ENCODE measurements at regions not wholly inside any gene's neighbourhood (a gene's known extent, or its start where the extent isn't known, plus 50 kb on each side); places are given as distances from the start of the nearest gene placed in this dataset.
"Not testable (repeated sequence)": the region's sequence is repeated elsewhere in the genome, so short reads cannot be mapped to it uniquely, and the experiment has no call there.

DNA sequence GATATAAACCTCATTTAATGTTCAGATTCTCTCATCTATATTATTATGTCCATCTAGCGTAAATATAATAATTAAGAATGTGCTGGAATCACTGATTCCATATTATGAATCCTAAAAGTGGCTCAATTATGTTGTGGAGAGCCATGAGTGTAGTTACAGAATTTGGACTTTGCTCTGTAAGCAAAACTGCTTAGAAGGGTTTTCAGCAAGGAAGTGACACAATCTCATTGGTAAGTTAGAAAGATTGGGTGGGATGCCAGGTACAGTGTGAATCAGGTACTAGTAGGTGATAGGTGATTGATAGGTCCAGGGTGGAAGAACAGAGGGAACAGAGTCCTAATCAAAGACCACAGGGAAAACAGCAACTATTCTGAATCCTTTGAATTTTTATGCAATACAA, 74.9 kb upstream of the ABLIM1 start:
- H3K36me3 ChIP-seq (ENCODE audit: control insufficient read depth, insufficient read depth, low read length), result no peaks in the 10 kb centered on the region
- H3K27ac ChIP-seq (ENCODE audit: low read depth, low read length, severe bottlenecking), result no peak overlapping the region
- no peaks in the 10 kb centered on the region for H3K4me1 ChIP-seq (ENCODE audit: control insufficient read depth, insufficient read depth, low read length, poor library complexity, severe bottlenecking)
- H3K4me3 ChIP-seq (ENCODE audit: extremely low read depth, insufficient read depth, low read length, poor library complexity, severe bottlenecking), result no peak overlapping the region
- no peaks in the 10 kb centered on the region for H3K9me3 ChIP-seq (ENCODE audit: control insufficient read depth, low read length)
- no CpG with 5 or more reads among the region's 1 CpG for WGBS, 2 experiments (ENCODE audit: insufficient coverage in 2 of 2)

DNA sequence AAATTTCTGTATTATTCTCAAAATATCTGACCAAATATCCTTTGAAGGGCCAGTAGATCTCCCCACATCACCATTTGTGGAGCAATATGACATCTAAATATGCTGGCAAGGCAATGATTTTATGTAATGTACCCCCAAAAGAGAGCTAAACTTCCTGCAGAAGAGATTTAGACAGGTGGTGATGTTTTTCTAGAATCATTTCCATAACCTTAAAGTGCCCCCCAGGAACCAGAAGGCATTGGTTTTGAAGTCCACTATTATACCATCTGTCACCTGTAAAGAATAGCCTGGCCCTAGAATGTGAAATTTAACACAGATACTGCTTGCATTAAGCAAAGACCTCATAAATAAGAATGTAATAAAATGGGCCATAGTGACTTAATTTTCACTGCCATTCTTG, 77.9 kb upstream of the ABLIM1 start:
- Histone ChIP-seq H3K27ac (ENCODE audit: low read depth, low read length, severe bottlenecking) (no peak overlapping the region), H3K4me3 (ENCODE audit: extremely low read depth, insufficient read depth, low read length, poor library complexity, severe bottlenecking) (no peak overlapping the region), H3K36me3 (ENCODE audit: control insufficient read depth, insufficient read depth, low read length) (no peaks in the 10 kb centered on the region), H3K9me3 (ENCODE audit: control insufficient read depth, low read length) (no peaks in the 10 kb centered on the region), H3K4me1 (ENCODE audit: control insufficient read depth, insufficient read depth, low read length, poor library complexity, severe bottlenecking) (no peaks in the 10 kb centered on the region)

DNA sequence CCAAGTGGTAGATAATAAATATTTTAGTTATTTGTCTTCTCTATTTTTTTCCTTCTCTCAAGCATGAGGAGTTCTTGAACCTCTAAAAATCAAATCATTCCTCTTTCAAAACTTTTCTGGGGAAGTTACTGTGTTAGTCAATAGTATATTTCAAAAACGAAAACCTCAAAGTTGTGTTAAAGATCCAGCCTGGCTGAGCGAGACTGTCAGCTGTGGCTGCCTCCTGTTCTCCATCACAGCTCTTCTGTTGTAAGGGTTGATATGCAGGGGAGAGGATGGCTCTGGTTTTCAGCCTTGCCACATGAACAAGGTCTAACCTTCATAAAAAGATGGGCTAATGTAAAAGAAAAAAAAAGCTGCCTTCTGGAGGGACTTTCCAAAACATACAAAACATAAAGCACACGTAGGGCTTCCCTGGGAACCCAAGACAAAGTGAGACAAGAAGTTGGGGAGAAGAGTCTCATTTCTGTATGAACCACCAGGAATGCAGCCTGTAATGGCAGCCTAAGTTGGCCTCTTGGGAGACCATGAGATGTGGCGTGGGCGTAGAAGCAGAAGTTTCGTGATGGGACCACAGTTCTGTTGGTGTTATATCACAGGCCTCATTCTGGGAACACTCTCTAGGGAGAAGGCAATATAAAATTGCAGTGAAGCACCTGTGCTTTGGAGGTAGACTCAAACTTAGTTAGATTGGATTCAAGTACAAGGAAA, 77.9 kb upstream of the FHIP2A start:
- no peak overlapping the region for H3K4me3 ChIP-seq (ENCODE audit: extremely low read depth, insufficient read depth, low read length, poor library complexity, severe bottlenecking)
- WGBS, 2 experiments (ENCODE audit: insufficient coverage in 2 of 2), result 92 to 95% methylated on average over 3 to 5 of the region's 6 CpGs
- H3K36me3 ChIP-seq (ENCODE audit: control insufficient read depth, insufficient read depth, low read length), result no peaks in the 10 kb centered on the region
- no peaks in the 10 kb centered on the region for H3K4me1 ChIP-seq (ENCODE audit: control insufficient read depth, insufficient read depth, low read length, poor library complexity, severe bottlenecking)
- H3K9me3 ChIP-seq (ENCODE audit: control insufficient read depth, low read length), result no peaks in the 10 kb centered on the region
- H3K27ac ChIP-seq (ENCODE audit: low read depth, low read length, severe bottlenecking), result no peak overlapping the region

- H3K9me3 ChIP-seq (ENCODE audit: control insufficient read depth, low read length), result no peaks in the 10 kb centered on the region
- no peaks in the 10 kb centered on the region for H3K4me1 ChIP-seq (ENCODE audit: control insufficient read depth, insufficient read depth, low read length, poor library complexity, severe bottlenecking)
- H3K27ac ChIP-seq (ENCODE audit: low read depth, low read length, severe bottlenecking), result no peak overlapping the region
- no peaks in the 10 kb centered on the region for H3K36me3 ChIP-seq (ENCODE audit: control insufficient read depth, insufficient read depth, low read length)
- 80% methylated on average over 1 of the region's 3 CpGs; no CpG with 5 or more reads in 1 of the 2 experiments for WGBS, 2 experiments (ENCODE audit: insufficient coverage in 2 of 2)
- no peak overlapping the region for H3K4me3 ChIP-seq (ENCODE audit: extremely low read depth, insufficient read depth, low read length, poor library complexity, severe bottlenecking)
These were observed 75.0 kb upstream of the FHIP2A start for GRCh38 chr10:114746531-114746930.

GRCh38 chr10:114748241-114748640, 73.3 kb upstream of the FHIP2A start:
- Histone ChIP-seq H3K36me3 (ENCODE audit: control insufficient read depth, insufficient read depth, low read length) (no peaks in the 10 kb centered on the region), H3K9me3 (ENCODE audit: control insufficient read depth, low read length) (no peaks in the 10 kb centered on the region), H3K4me1 (ENCODE audit: control insufficient read depth, insufficient read depth, low read length, poor library complexity, severe bottlenecking) (no peaks in the 10 kb centered on the region), H3K4me3 (ENCODE audit: extremely low read depth, insufficient read depth, low read length, poor library complexity, severe bottlenecking) (no peak overlapping the region), H3K27ac (ENCODE audit: low read depth, low read length, severe bottlenecking) (no peak overlapping the region)
- no CpG with 5 or more reads among the region's 1 CpG for WGBS, 2 experiments (ENCODE audit: insufficient coverage in 2 of 2)

- WGBS, 2 experiments (ENCODE audit: insufficient coverage in 2 of 2), result 84 to 100% methylated on average over 2 to 3 of the region's 3 CpGs
- Histone ChIP-seq H3K9me3 (ENCODE audit: control insufficient read depth, low read length) (no peaks in the 10 kb centered on the region), H3K36me3 (ENCODE audit: control insufficient read depth, insufficient read depth, low read length) (no peaks in the 10 kb centered on the region), H3K27ac (ENCODE audit: low read depth, low read length, severe bottlenecking) (no peak overlapping the region), H3K4me1 (ENCODE audit: control insufficient read depth, insufficient read depth, low read length, poor library complexity, severe bottlenecking) (peaks cover under 1% of the 10 kb centered on the region), H3K4me3 (ENCODE audit: extremely low read depth, insufficient read depth, low read length, poor library complexity, severe bottlenecking) (no peak overlapping the region)
These were observed 72.6 kb upstream of the FHIP2A start for GRCh38 chr10:114749014-114749413.

GRCh38 chr10:114749510-114749909, 72.1 kb upstream of the FHIP2A start:
- H3K9me3 ChIP-seq (ENCODE audit: control insufficient read depth, low read length), result no peaks in the 10 kb centered on the region
- 86 to 90% methylated on average over 6 of the region's 6 CpGs for WGBS, 2 experiments (ENCODE audit: insufficient coverage in 2 of 2)
- no peaks in the 10 kb centered on the region for H3K36me3 ChIP-seq (ENCODE audit: control insufficient read depth, insufficient read depth, low read length)
- no peak overlapping the region for H3K27ac ChIP-seq (ENCODE audit: low read depth, low read length, severe bottlenecking)
- no peak overlapping the region for H3K4me3 ChIP-seq (ENCODE audit: extremely low read depth, insufficient read depth, low read length, poor library complexity, severe bottlenecking)
- peaks cover 4% of the 10 kb centered on the region for H3K4me1 ChIP-seq (ENCODE audit: control insufficient read depth, insufficient read depth, low read length, poor library complexity, severe bottlenecking)

- Histone ChIP-seq H3K27ac (ENCODE audit: low read depth, low read length, severe bottlenecking) (no peak overlapping the region), H3K4me3 (ENCODE audit: extremely low read depth, insufficient read depth, low read length, poor library complexity, severe bottlenecking) (no peak overlapping the region), H3K9me3 (ENCODE audit: control insufficient read depth, low read length) (no peaks in the 10 kb centered on the region), H3K36me3 (ENCODE audit: control insufficient read depth, insufficient read depth, low read length) (no peaks in the 10 kb centered on the region), H3K4me1 (ENCODE audit: control insufficient read depth, insufficient read depth, low read length, poor library complexity, severe bottlenecking) (peaks cover 4% of the 10 kb centered on the region)
- 88 to 94% methylated on average over 2 of the region's 3 CpGs for WGBS, 2 experiments (ENCODE audit: insufficient coverage in 2 of 2)
These were observed 69.7 kb upstream of the FHIP2A start for GRCh38 chr10:114751856-114752255.

- not testable (repeated sequence) for H3K4me1 ChIP-seq (ENCODE audit: control insufficient read depth, insufficient read depth, low read length, poor library complexity, severe bottlenecking); H3K36me3 ChIP-seq (ENCODE audit: control insufficient read depth, insufficient read depth, low read length); H3K27ac ChIP-seq (ENCODE audit: low read depth, low read length, severe bottlenecking); H3K4me3 ChIP-seq (ENCODE audit: extremely low read depth, insufficient read depth, low read length, poor library complexity, severe bottlenecking); H3K9me3 ChIP-seq (ENCODE audit: control insufficient read depth, low read length)
- WGBS, 2 experiments (ENCODE audit: insufficient coverage in 2 of 2), result 78% methylated on average over 1 of the region's 1 CpG; no CpG with 5 or more reads in 1 of the 2 experiments
These were observed 69.0 kb upstream of the FHIP2A start for GRCh38 chr10:114752570-114752969.

GRCh38 chr10:114753126-114753525, 68.5 kb upstream of the FHIP2A start:
- Histone ChIP-seq H3K9me3 (ENCODE audit: control insufficient read depth, low read length) (no peaks in the 10 kb centered on the region), H3K36me3 (ENCODE audit: control insufficient read depth, insufficient read depth, low read length) (no peaks in the 10 kb centered on the region), H3K4me3 (ENCODE audit: extremely low read depth, insufficient read depth, low read length, poor library complexity, severe bottlenecking) (no peak overlapping the region), H3K4me1 (ENCODE audit: control insufficient read depth, insufficient read depth, low read length, poor library complexity, severe bottlenecking) (peaks cover 6% of the 10 kb centered on the region), H3K27ac (ENCODE audit: low read depth, low read length, severe bottlenecking) (no peak overlapping the region)
- 82 to 86% methylated on average over 4 of the region's 5 CpGs for WGBS, 2 experiments (ENCODE audit: insufficient coverage in 2 of 2)

GRCh38 chr10:114754445-114755320, 66.9 kb upstream of the FHIP2A start:
- Histone ChIP-seq H3K4me1 (ENCODE audit: control insufficient read depth, insufficient read depth, low read length, poor library complexity, severe bottlenecking) (peaks cover 9% of the 10 kb centered on the region), H3K36me3 (ENCODE audit: control insufficient read depth, insufficient read depth, low read length) (no peaks in the 10 kb centered on the region), H3K27ac (ENCODE audit: low read depth, low read length, severe bottlenecking) (no peak overlapping the region), H3K4me3 (ENCODE audit: extremely low read depth, insufficient read depth, low read length, poor library complexity, severe bottlenecking) (no peak overlapping the region), H3K9me3 (ENCODE audit: control insufficient read depth, low read length) (no peaks in the 10 kb centered on the region)
- WGBS, 2 experiments (ENCODE audit: insufficient coverage in 2 of 2), result 84 to 94% methylated on average over 9 to 11 of the region's 15 CpGs

All from mesodermal cell (in vitro differentiated cells).